Stimulated activated naive B cell treated with anti-CD40 and anti-IgM and Interleukin-4, amounts not matched to agents 10 μg/mL and 1 μg/mL and 100 μg/mL, for 72 hours (primary cell): ENCODE measurements at regions not wholly inside any gene's neighbourhood (a gene's known extent, or its start where the extent isn't known, plus 50 kb on each side); places are given as distances from the start of the nearest gene placed in this dataset.

Source experiments
- ATAC-seq, 2 donors: fragments of 150-1000 bp; cut with Tn5 transposase; replicated peaks; 2 replicates each; pipeline ENCODE4 v1.10.0; 2021; ENCODE audit warnings: moderate library complexity in 1 of 2
- DNase-seq: peaks from one replicate; pipeline ENCODE4 v3.0.0; 2021
- H3K27ac Mint-ChIP-seq: one replicate; pipeline ENCODE4 v1.8.0; 2022; ENCODE audit warnings: mild to moderate bottlenecking, mixed read lengths
- H3K27me3 Mint-ChIP-seq, 2 donors: one replicate each; pipeline ENCODE4 v1.8.0; 2022; ENCODE audit warnings: mixed read lengths in 2 of 2
- H3K36me3 Mint-ChIP-seq, 2 donors: one replicate each; pipeline ENCODE4 v1.8.0; 2022; ENCODE audit warnings: mixed read lengths in 2 of 2, mild to moderate bottlenecking in 1 of 2
- H3K4me1 Mint-ChIP-seq, 2 donors: one replicate each; pipeline ENCODE4 v1.8.0; 2022; ENCODE audit warnings: mixed read lengths in 2 of 2, mild to moderate bottlenecking in 1 of 2
- H3K4me3 Mint-ChIP-seq, 2 donors: one replicate each; pipeline ENCODE4 v1.8.0; 2022; ENCODE audit warnings: mild to moderate bottlenecking in 2 of 2, mixed read lengths in 2 of 2, moderate library complexity in 1 of 2
- H3K9me3 Mint-ChIP-seq, 2 donors: one replicate each; pipeline ENCODE4 v1.8.0; 2022; ENCODE audit warnings: mixed read lengths in 2 of 2, mild to moderate bottlenecking in 1 of 2

GRCh38 chr6:3938715-3939367, 89.7 kb downstream of the FAM50B start:
- Mint-ChIP-seq H3K36me3 (no peaks in the 10 kb centered on the region), H3K4me1 (peaks cover 0 to 2% of the 10 kb centered on the region in 2 donors), H3K4me3 (no peak overlapping the region), H3K27ac (no peak overlapping the region), H3K27me3 (peaks cover 24 to 48% of the 10 kb centered on the region in 2 donors), H3K9me3 (no peaks in the 10 kb centered on the region)
- ATAC-seq (no peak), DNase-seq (no peak)

DNA sequence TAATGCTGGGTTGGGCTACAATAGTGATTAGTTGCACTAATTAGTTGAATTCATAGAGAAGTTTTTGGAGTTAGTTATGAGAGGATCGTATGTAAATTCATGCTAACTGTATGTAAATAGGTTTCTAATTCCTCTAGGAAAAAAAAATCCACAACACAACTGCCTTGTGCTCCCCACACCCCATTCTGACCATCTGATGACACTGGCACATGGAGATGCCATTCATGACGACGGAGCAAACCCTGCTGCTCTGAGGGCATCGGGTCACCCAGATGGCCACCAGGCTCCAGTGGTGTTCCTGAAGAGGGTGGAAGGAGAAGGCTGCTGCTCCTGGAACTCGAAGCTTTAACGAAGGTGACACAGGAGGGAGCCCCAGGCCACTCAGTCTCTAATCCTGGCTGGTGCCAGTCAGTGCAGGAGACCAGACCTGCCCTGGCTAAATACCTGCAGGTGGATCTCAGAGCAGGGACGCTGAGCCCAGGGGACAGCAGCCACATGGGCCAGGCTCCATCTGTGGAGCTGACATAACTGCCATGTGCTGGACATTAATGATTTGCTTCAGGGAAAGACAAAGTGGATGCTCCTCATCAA, 90.3 kb downstream of the FAM50B start:
- peaks cover 0 to 2% of the 10 kb centered on the region in 2 donors for H3K4me1 Mint-ChIP-seq
- H3K9me3 Mint-ChIP-seq: no peaks in the 10 kb centered on the region
- H3K27me3 Mint-ChIP-seq: peaks cover 24 to 48% of the 10 kb centered on the region in 2 donors
- H3K36me3 Mint-ChIP-seq: no peaks in the 10 kb centered on the region
- no peak for ATAC-seq
- no peak for DNase-seq
- H3K4me3 Mint-ChIP-seq: no peak overlapping the region
- no peak overlapping the region for H3K27ac Mint-ChIP-seq

- H3K27ac Mint-ChIP-seq: no peak overlapping the region
- no peaks in the 10 kb centered on the region for H3K36me3 Mint-ChIP-seq
Observed at GRCh38 chr6:3939964-3940363, 90.8 kb downstream of the FAM50B start.

DNA sequence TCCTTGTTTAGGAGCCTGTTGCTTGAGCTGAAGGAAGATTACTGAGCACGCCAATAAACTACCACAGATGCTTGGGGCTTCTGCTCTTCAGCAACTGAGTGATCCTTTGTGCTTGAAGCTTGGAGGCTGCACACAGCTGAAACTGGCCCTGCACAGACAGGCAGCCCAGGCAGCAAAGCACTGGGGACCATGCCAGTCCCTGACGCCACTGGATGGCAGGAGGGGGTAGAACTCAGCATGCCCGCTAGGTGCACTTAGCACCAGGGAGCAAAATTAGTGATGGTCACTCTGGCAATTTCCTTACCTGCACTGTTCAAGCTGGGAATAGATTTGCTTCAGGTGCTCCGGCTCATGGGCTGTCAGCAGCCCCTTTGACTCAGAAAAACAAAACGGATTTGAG, 91.5 kb downstream of the FAM50B start:
- H3K4me1 Mint-ChIP-seq: peaks cover 0 to 2% of the 10 kb centered on the region in 2 donors
- no peak overlapping the region for H3K4me3 Mint-ChIP-seq
- DNase-seq (no peak), ATAC-seq (no peak)
- H3K27ac Mint-ChIP-seq: no peak overlapping the region
- peaks cover 30 to 56% of the 10 kb centered on the region in 2 donors for H3K27me3 Mint-ChIP-seq
- no peaks in the 10 kb centered on the region for H3K36me3 Mint-ChIP-seq
- H3K9me3 Mint-ChIP-seq: no peaks in the 10 kb centered on the region

More at GRCh38 chr6:3939964-3940363, 90.8 kb downstream of the FAM50B start:
- H3K27me3 Mint-ChIP-seq: peaks cover 27 to 52% of the 10 kb centered on the region in 2 donors
- H3K4me1 Mint-ChIP-seq: peaks cover 0 to 2% of the 10 kb centered on the region in 2 donors
- DNase-seq (no peak), ATAC-seq (no peak)
- H3K4me3 Mint-ChIP-seq: no peak overlapping the region
- H3K9me3 Mint-ChIP-seq: no peaks in the 10 kb centered on the region

GRCh38 chr6:3943331-3943765, 94.2 kb downstream of the FAM50B start:
- Mint-ChIP-seq H3K4me3 (no peak overlapping the region), H3K4me1 (peaks cover 0 to 2% of the 10 kb centered on the region in 2 donors), H3K36me3 (no peaks in the 10 kb centered on the region), H3K27ac (no peak overlapping the region), H3K27me3 (peaks cover 36 to 55% of the 10 kb centered on the region in 2 donors), H3K9me3 (no peaks in the 10 kb centered on the region)
- no peak for ATAC-seq
- DNase-seq: no peak

DNA sequence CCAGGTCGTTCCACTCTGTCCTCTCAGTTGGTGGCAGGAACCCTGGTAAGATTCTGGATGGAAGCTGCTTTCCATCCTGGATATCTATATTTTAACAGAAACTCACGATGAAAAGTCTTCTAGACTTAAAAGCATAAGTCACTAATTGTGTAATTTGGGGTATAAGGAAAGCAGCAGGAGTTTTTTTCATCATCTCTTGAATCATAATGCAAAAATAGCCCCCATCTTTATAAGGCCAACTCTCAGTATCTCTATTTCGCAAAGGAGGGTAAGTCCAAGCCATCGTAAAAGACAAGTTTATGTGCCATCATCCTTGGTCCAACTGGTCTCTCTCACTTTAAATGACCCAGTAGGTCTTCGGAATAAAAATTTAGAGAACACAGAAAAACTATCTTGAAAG, 95.1 kb downstream of the FAM50B start:
- no peak overlapping the region for H3K27ac Mint-ChIP-seq

GRCh38 chr6:3946778-3947177, 97.6 kb downstream of the FAM50B start:
- H3K4me1 Mint-ChIP-seq: peaks cover 0 to 2% of the 10 kb centered on the region in 2 donors
- peaks cover 0 to under 1% of the 10 kb centered on the region in 2 donors for H3K36me3 Mint-ChIP-seq
- no peak for DNase-seq
- H3K4me3 Mint-ChIP-seq: no peak overlapping the region
- no peak overlapping the region for H3K27ac Mint-ChIP-seq
- H3K27me3 Mint-ChIP-seq: peaks cover 39 to 50% of the 10 kb centered on the region in 2 donors
- no peak for ATAC-seq
- peaks cover 4 to 5% of the 10 kb centered on the region in 2 donors for H3K9me3 Mint-ChIP-seq

More for the DNA sequence above, 95.1 kb downstream of the FAM50B start:
- H3K4me3 Mint-ChIP-seq: no peak overlapping the region
- ATAC-seq: no peak
- H3K4me1 Mint-ChIP-seq: peaks cover 0 to 2% of the 10 kb centered on the region in 2 donors
- H3K9me3 Mint-ChIP-seq: no peaks in the 10 kb centered on the region
- DNase-seq: no peak
- H3K36me3 Mint-ChIP-seq: no peaks in the 10 kb centered on the region
- H3K27me3 Mint-ChIP-seq: peaks cover 36 to 51% of the 10 kb centered on the region in 2 donors

GRCh38 chr6:3948866-3949265, 99.7 kb downstream of the FAM50B start:
- H3K4me3 Mint-ChIP-seq: no peak overlapping the region
- DNase-seq (no peak), ATAC-seq (no peak)
- peaks cover 8 to 11% of the 10 kb centered on the region in 2 donors for H3K9me3 Mint-ChIP-seq
- no peak overlapping the region for H3K27ac Mint-ChIP-seq
- peaks cover 41 to 42% of the 10 kb centered on the region in 2 donors for H3K27me3 Mint-ChIP-seq
- H3K36me3 Mint-ChIP-seq: peaks cover 0 to 3% of the 10 kb centered on the region in 2 donors
- H3K4me1 Mint-ChIP-seq: no peaks in the 10 kb centered on the region

- peaks cover 42 to 43% of the 10 kb centered on the region in 2 donors for H3K27me3 Mint-ChIP-seq
- no peak overlapping the region for H3K4me3 Mint-ChIP-seq
- H3K9me3 Mint-ChIP-seq: peaks cover 8 to 11% of the 10 kb centered on the region in 2 donors
- H3K27ac Mint-ChIP-seq: no peak overlapping the region
- ATAC-seq (no peak), DNase-seq (no peak)
- peaks cover 0 to 3% of the 10 kb centered on the region in 2 donors for H3K36me3 Mint-ChIP-seq
- H3K4me1 Mint-ChIP-seq: no peaks in the 10 kb centered on the region
Observed at GRCh38 chr6:3949521-3949920, 100.3 kb downstream of the FAM50B start.

- H3K27me3 Mint-ChIP-seq: peaks cover 14 to 15% of the 10 kb centered on the region in 2 donors
- ATAC-seq (no peak), DNase-seq (no peak)
- H3K9me3 Mint-ChIP-seq: peaks cover 9 to 16% of the 10 kb centered on the region in 2 donors
- H3K4me3 Mint-ChIP-seq: no peak overlapping the region
- peaks cover 3 to 6% of the 10 kb centered on the region in 2 donors for H3K36me3 Mint-ChIP-seq
- no peaks in the 10 kb centered on the region for H3K4me1 Mint-ChIP-seq
- H3K27ac Mint-ChIP-seq: no peak overlapping the region
Observed at GRCh38 chr6:3956054-3956453, 106.9 kb downstream of the FAM50B start.

GRCh38 chr6:3957321-3957720, 108.1 kb downstream of the FAM50B start:
- peaks cover 9 to 14% of the 10 kb centered on the region in 2 donors for H3K27me3 Mint-ChIP-seq
- H3K36me3 Mint-ChIP-seq: peaks cover 3% of the 10 kb centered on the region in 2 donors
- no peak for ATAC-seq
- peaks cover 9 to 13% of the 10 kb centered on the region in 2 donors for H3K9me3 Mint-ChIP-seq
- H3K4me1 Mint-ChIP-seq: no peaks in the 10 kb centered on the region
- no peak overlapping the region for H3K4me3 Mint-ChIP-seq
- DNase-seq: no peak
- H3K27ac Mint-ChIP-seq: no peak overlapping the region

DNA sequence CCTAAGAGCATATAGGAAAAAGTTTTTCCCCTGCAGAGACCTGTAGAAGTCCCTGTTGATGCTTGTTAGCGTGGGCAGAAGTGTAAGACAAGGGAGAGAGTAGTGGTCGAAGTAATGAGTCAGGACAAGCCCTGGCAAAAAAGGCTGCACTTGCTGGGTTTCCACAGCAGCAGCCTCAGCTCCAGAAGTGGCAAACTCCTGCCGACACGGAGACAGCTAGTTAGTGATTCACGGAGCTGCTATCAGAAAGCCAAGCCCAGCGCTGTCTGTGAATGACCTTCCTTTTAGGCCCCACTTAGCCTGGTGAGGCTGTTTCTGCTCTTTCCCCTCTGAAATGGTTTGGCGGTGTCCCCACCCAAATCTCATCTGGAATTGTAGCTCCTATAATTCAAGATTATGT, 109.1 kb downstream of the FAM50B start:
- Mint-ChIP-seq H3K4me3 (no peak overlapping the region), H3K36me3 (peaks cover 3% of the 10 kb centered on the region in 2 donors), H3K4me1 (no peaks in the 10 kb centered on the region), H3K27me3 (peaks cover 9 to 17% of the 10 kb centered on the region in 2 donors), H3K9me3 (peaks cover 9 to 13% of the 10 kb centered on the region in 2 donors), H3K27ac (no peak overlapping the region)
- DNase-seq: no peak
- ATAC-seq: no peak

GRCh38 chr6:3959385-3959784, 110.2 kb downstream of the FAM50B start:
- DNase-seq (no peak), ATAC-seq (no peak)
- Mint-ChIP-seq H3K4me1 (no peaks in the 10 kb centered on the region), H3K27me3 (peaks cover 9 to 12% of the 10 kb centered on the region in 2 donors), H3K36me3 (peaks cover 3% of the 10 kb centered on the region in 2 donors), H3K4me3 (no peak overlapping the region), H3K27ac (no peak overlapping the region), H3K9me3 (peaks cover 3 to 9% of the 10 kb centered on the region in 2 donors)

DNA sequence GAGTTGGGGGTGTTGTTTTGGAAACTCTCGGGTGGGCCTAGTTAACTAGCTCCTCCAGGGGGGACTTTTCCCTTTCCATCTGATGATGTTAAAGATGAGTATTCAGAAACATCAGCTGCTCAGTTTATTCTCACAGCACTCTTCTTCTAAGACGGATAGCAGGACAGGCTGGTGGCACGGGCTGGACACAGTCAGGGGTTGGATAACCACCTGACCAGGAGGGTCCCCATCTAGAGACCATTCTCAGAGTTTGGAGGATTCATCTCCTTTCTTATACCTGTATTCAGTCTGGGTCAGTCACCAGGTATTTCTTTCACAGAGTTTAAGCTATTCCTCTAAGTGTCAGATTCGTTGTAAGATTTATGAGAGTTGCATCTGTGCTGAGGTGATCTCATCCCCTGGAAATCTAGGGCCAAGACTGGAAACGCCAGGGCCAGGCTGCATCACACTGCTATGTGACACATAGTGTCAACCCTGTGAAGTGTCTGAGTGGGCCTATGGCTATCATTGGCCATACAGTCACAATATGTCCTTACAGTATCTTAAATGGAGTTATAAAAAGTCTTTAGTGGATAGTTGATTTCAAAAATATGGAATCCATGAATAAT, 111.7 kb downstream of the FAM50B start:
- Mint-ChIP-seq H3K4me3 (no peak overlapping the region), H3K4me1 (no peaks in the 10 kb centered on the region), H3K9me3 (peaks cover 3 to 9% of the 10 kb centered on the region in 2 donors), H3K27ac (no peak overlapping the region), H3K27me3 (peaks cover 6 to 8% of the 10 kb centered on the region in 2 donors), H3K36me3 (peaks cover under 1 to 3% of the 10 kb centered on the region in 2 donors)
- ATAC-seq: no peak
- no peak for DNase-seq
